ENCODE measurements at regions not wholly inside any gene's neighbourhood (a gene's known extent, or its start where the extent isn't known, plus 50 kb on each side); places are given as distances from the start of the nearest gene placed in this dataset.

GRCh38 chr2:37837628-37838328, 87.3 kb upstream of the RMDN2 start:
- TF ChIP-seq CTCF (IDR thresholded peaks at IDR 0.05), result no peak
- intact Hi-C loops (cut with DNase I), result no loop called here
- Histone ChIP-seq H3K27me3 (no peaks in the 10 kb centered on the region), H3K4me3 (no peak overlapping the region), H3K4me1 (peaks cover 0 to 1% of the 10 kb centered on the region in 2 donors), H3K9me3 (no peaks in the 10 kb centered on the region), H3K27ac (no peak overlapping the region), H3K36me3 (no peaks in the 10 kb centered on the region)
- ATAC-seq, result peak; percentile 38
- DNase-seq, result peak in 2 of 4 donors; percentile 53 to 82

GRCh38 chr2:37838541-37839167, 86.4 kb upstream of the RMDN2 start:
- TF ChIP-seq CTCF (IDR thresholded peaks at IDR 0.05), result no peak
- no peak for DNase-seq
- no peaks in the 10 kb centered on the region for H3K27me3 ChIP-seq
- intact Hi-C loops (cut with DNase I), result no loop called here
- H3K4me1 ChIP-seq, result no peaks in the 10 kb centered on the region
- H3K27ac ChIP-seq, result no peak overlapping the region
- no peaks in the 10 kb centered on the region for H3K36me3 ChIP-seq
- H3K4me3 ChIP-seq, result no peak overlapping the region
- no peak for ATAC-seq
- H3K9me3 ChIP-seq, result no peaks in the 10 kb centered on the region

- intact Hi-C loops (cut with DNase I), result no loop called here
- Histone ChIP-seq H3K27me3 (no peaks in the 10 kb centered on the region), H3K4me1 (no peaks in the 10 kb centered on the region), H3K9me3 (no peaks in the 10 kb centered on the region), H3K36me3 (no peaks in the 10 kb centered on the region), H3K4me3 (no peak overlapping the region), H3K27ac (no peak overlapping the region)
- DNase-seq (no peak), ATAC-seq (no peak)
- TF ChIP-seq CTCF (IDR thresholded peaks at IDR 0.05), result no peak
Measured at GRCh38 chr2:37839991-37840390, 85.1 kb upstream of the RMDN2 start.

GRCh38 chr2:37842732-37843440, 82.2 kb upstream of the RMDN2 start:
- intact Hi-C loops (cut with DNase I), result no loop called here
- DNase-seq (no peak), ATAC-seq (no peak)
- TF ChIP-seq CTCF (IDR thresholded peaks at IDR 0.05), result no peak
- Histone ChIP-seq H3K4me1 (no peaks in the 10 kb centered on the region), H3K9me3 (no peaks in the 10 kb centered on the region), H3K27ac (no peak overlapping the region), H3K27me3 (no peaks in the 10 kb centered on the region), H3K36me3 (no peaks in the 10 kb centered on the region), H3K4me3 (no peak overlapping the region)

- Histone ChIP-seq H3K36me3 (no peaks in the 10 kb centered on the region), H3K27ac (no peak overlapping the region), H3K4me3 (no peak overlapping the region), H3K9me3 (no peaks in the 10 kb centered on the region), H3K27me3 (no peaks in the 10 kb centered on the region), H3K4me1 (no peaks in the 10 kb centered on the region)
- no peak for TF ChIP-seq CTCF (IDR thresholded peaks at IDR 0.05)
- DNase-seq, result no peak
- no peak for ATAC-seq
- intact Hi-C loops (cut with DNase I), result no loop called here
Measured at GRCh38 chr2:37843556-37843955, 81.5 kb upstream of the RMDN2 start.

Measured in left lung (tissue), 4 donors.